CD14-positive monocyte (primary cell): ENCODE measurements at regions not wholly inside any gene's neighbourhood (a gene's known extent, or its start where the extent isn't known, plus 50 kb on each side); places are given as distances from the start of the nearest gene placed in this dataset.

Experiments
- DNase-seq, 3 donors: peaks; one replicate each; pipeline ENCODE4 v3.0.0-alpha.2; 2011 to 2022
- H2AFZ ChIP-seq: 2 replicates; pipeline ENCODE4 v1.6.0; 2012; ENCODE audit warnings: mild to moderate bottlenecking, low read depth, low read length, inconsistent platforms; ENCODE audit not compliant: insufficient read depth, poor library complexity, severe bottlenecking
- H3K27ac ChIP-seq, 2 donors: 1 replicate in 1 of 2; 2 replicates in 1 of 2; pipeline ENCODE4 v1.5.1; 2012 to 2013; ENCODE audit warnings: low read length in 2 of 2, control low read depth in 1 of 2, inconsistent platforms in 1 of 2, low read depth in 1 of 2, mild to moderate bottlenecking in 1 of 2
- H3K27me3 ChIP-seq, 2 donors: one replicate each; pipeline versions ENCODE4 v1.6.0 to v1.6.1; 2011 to 2013; ENCODE audit warnings: low read length in 2 of 2; ENCODE audit not compliant: control insufficient read depth in 2 of 2, insufficient read depth in 2 of 2
- H3K36me3 ChIP-seq, 2 donors: replicated peaks in 1 of 2; 1 replicate in 1 of 2; 2 replicates in 1 of 2; pipeline versions ENCODE4 v1.5.1 to v1.6.1; 2012 to 2013; ENCODE audit warnings: low read length in 2 of 2, control low read depth in 1 of 2, inconsistent platforms in 1 of 2, mild to moderate bottlenecking in 1 of 2; ENCODE audit not compliant: insufficient read depth in 2 of 2, control insufficient read depth in 1 of 2
- H3K4me1 ChIP-seq, 2 donors: 1 replicate in 1 of 2; 2 replicates in 1 of 2; pipeline versions ENCODE4 v1.5.1 to v1.6.1; 2012 to 2013; ENCODE audit warnings: low read length in 2 of 2, control low read depth in 1 of 2, inconsistent platforms in 1 of 2, mild to moderate bottlenecking in 1 of 2, moderate library complexity in 1 of 2; ENCODE audit not compliant: insufficient read depth in 2 of 2, control insufficient read depth in 1 of 2
- H3K4me2 ChIP-seq: replicated peaks from 2 replicates; pipeline ENCODE3; 2012; ENCODE audit warnings: low read length, moderate library complexity, mild to moderate bottlenecking; ENCODE audit not compliant: poor library complexity, severe bottlenecking; ENCODE audit errors: extremely low read depth
- H3K4me3 ChIP-seq, 3 experiments: fragments of 200-600 bp in 1 of 3; sonication (generic) in 1 of 3; replicated peaks in 1 of 3; 1 replicate in 2 of 3; 2 replicates in 1 of 3; pipeline ENCODE4 v1.5.1; 2011 to 2013; ENCODE audit warnings: low read length in 3 of 3, mild to moderate bottlenecking in 3 of 3, control low read depth in 2 of 3, low read depth in 2 of 3, inconsistent platforms in 1 of 3, moderate library complexity in 1 of 3
- H3K79me2 ChIP-seq: 2 replicates; pipeline ENCODE4 v1.6.0; 2012; ENCODE audit warnings: mild to moderate bottlenecking, control low read depth, inconsistent platforms, low read length, moderate library complexity; ENCODE audit not compliant: insufficient read depth
- H3K9ac ChIP-seq: 2 replicates; pipeline ENCODE4 v1.6.0; 2017; ENCODE audit warnings: low read length, mild to moderate bottlenecking; ENCODE audit not compliant: insufficient read depth, poor library complexity, severe bottlenecking
- H3K9me3 ChIP-seq, 2 donors: replicated peaks in 1 of 2; 1 replicate in 1 of 2; 2 replicates in 1 of 2; pipeline versions ENCODE4 v1.5.1 to v1.6.1; 2012 to 2013; ENCODE audit warnings: low read length in 2 of 2, control low read depth in 1 of 2; ENCODE audit not compliant: control insufficient read depth in 1 of 2, insufficient read depth in 1 of 2
- H4K20me1 ChIP-seq: 2 replicates; pipeline ENCODE4 v1.6.0; 2012; ENCODE audit warnings: mild to moderate bottlenecking, low read length, control low read depth, moderate library complexity; ENCODE audit not compliant: insufficient read depth
- H3K27ac Mint-ChIP-seq, 7 donors: one replicate each; pipeline ENCODE4 v1.8.0; 2020; ENCODE audit warnings: mild to moderate bottlenecking in 7 of 7, mixed read lengths in 7 of 7, moderate library complexity in 6 of 7, inconsistent platforms in 2 of 7
- H3K27me3 Mint-ChIP-seq, 3 donors: one replicate each; pipeline ENCODE4 v1.8.0; 2021 to 2022; ENCODE audit warnings: low read depth in 3 of 3, mild to moderate bottlenecking in 3 of 3, mixed read lengths in 3 of 3, moderate library complexity in 3 of 3, inconsistent platforms in 1 of 3
- H3K36me3 Mint-ChIP-seq, 2 donors: one replicate each; pipeline ENCODE4 v1.8.0; 2020; ENCODE audit warnings: mixed read lengths in 2 of 2, inconsistent platforms in 1 of 2, mild to moderate bottlenecking in 1 of 2
- H3K4me1 Mint-ChIP-seq: one replicate; pipeline ENCODE4 v1.8.0; 2020; ENCODE audit warnings: mild to moderate bottlenecking, mixed read lengths
- H3K4me3 Mint-ChIP-seq, 2 donors: one replicate each; pipeline ENCODE4 v1.8.0; 2020; ENCODE audit warnings: mild to moderate bottlenecking in 2 of 2, mixed read lengths in 2 of 2, moderate library complexity in 1 of 2
- H3K9me3 Mint-ChIP-seq, 7 donors: one replicate each; pipeline ENCODE4 v1.8.0; 2020 to 2022; ENCODE audit warnings: mixed read lengths in 7 of 7, mild to moderate bottlenecking in 6 of 7, moderate library complexity in 6 of 7, inconsistent platforms in 2 of 7
- CTCF ChIP-seq: fragments of 200-600 bp; IDR thresholded peaks from one replicate; pipeline ENCODE4 v1.8.0; 2022; ENCODE audit warnings: antibody characterized with exemption, mild to moderate bottlenecking
- WGBS: methylation state at CpG from one replicate; pipeline ENCODE4 v1.1.5; 2013; ENCODE audit warnings: missing lambda C conversion rate; ENCODE audit not compliant: insufficient coverage; 5-methylcytosine and 5-hydroxymethylcytosine counted together
- intact Hi-C, 2 donors: fragments of 100-400 bp; cut with micrococcal nuclease; formaldehyde crosslinking; loops; one replicate each; pipeline versions ENCODE4 v1.15.0 to v1.15.1; 2023

DNA sequence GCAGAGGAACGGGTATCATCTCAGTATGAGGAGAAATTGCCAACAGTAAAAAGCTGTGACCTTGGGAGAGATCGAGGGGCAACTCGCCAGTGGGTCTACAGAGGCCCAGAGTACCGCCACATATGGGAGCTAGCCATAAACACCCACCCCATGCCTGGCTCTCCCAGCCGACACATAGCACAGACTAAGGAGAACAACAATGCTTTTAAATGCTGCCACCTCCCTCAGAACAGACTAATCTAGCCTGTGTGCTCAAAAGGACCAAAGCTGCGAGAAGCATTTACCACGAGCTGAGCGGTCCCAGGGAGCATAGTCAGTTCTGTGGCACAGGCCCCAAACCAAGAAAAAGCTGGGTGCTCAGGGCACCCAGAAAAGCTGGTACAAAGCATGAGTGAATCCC, 73.3 kb downstream of the LSM5 start:
- no peak overlapping the region for H3K4me3 ChIP-seq
- no peak overlapping the region for H3K4me2 ChIP-seq
- Mint-ChIP-seq H3K27me3 (peaks cover 2 to 8% (median 5%) of the 10 kb centered on the region in 3 donors), H3K4me3 (no peak overlapping the region), H3K36me3 (no peaks in the 10 kb centered on the region), H3K27ac (no peak overlapping the region), H3K9me3 (no peaks in the 10 kb centered on the region), H3K4me1 (no peaks in the 10 kb centered on the region)
- H3K79me2 ChIP-seq: no peaks in the 10 kb centered on the region
- no peak overlapping the region for H3K9ac ChIP-seq
- no peaks in the 10 kb centered on the region for H3K36me3 ChIP-seq
- WGBS: 92% methylated on average over 7 of the region's 8 CpGs
- H3K4me1 ChIP-seq: no peaks in the 10 kb centered on the region
- H3K9me3 ChIP-seq: no peaks in the 10 kb centered on the region
- no peak for DNase-seq
- intact Hi-C loops: no loop called here
- H3K27ac ChIP-seq: no peak overlapping the region
- no peak for TF ChIP-seq CTCF
- H2AFZ ChIP-seq: no peak overlapping the region
- no peaks in the 10 kb centered on the region for H3K27me3 ChIP-seq
- H4K20me1 ChIP-seq: no peaks in the 10 kb centered on the region

DNA sequence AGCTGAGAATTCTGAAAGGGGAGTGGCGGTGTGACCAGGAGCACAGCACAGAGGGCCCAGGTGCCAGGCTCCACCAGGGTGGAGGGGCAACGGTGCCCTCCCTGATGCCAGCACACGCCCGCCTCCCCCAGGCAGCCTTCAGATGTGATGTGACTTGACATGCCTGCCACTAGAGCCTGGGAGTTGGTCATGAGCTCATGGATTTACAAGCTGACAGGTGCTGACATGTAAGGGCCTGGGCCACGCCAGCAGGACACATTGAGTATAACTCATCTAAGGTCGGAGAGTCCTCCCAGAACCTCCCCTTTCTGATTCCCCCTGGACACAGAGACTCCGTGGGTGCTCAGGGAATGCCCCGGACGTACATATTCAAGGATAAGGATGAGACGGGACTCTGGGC, 74.2 kb downstream of the LSM5 start:
- Histone ChIP-seq H3K36me3 (no peaks in the 10 kb centered on the region), H3K27me3 (no peaks in the 10 kb centered on the region), H3K4me2 (no peak overlapping the region), H3K27ac (no peak overlapping the region), H4K20me1 (no peaks in the 10 kb centered on the region), H2AFZ (no peak overlapping the region), H3K79me2 (no peaks in the 10 kb centered on the region), H3K9ac (no peak overlapping the region), H3K4me3 (no peak overlapping the region), H3K4me1 (no peaks in the 10 kb centered on the region), H3K9me3 (no peaks in the 10 kb centered on the region)
- WGBS: 79% methylated on average over 6 of the region's 10 CpGs
- no peaks in the 10 kb centered on the region for H3K4me1 Mint-ChIP-seq
- TF ChIP-seq CTCF: no peak
- no peaks in the 10 kb centered on the region for H3K9me3 Mint-ChIP-seq
- intact Hi-C loops: no loop called here
- peaks cover 2 to 6% (median 5%) of the 10 kb centered on the region in 3 donors for H3K27me3 Mint-ChIP-seq
- H3K27ac Mint-ChIP-seq: no peak overlapping the region
- H3K36me3 Mint-ChIP-seq: no peaks in the 10 kb centered on the region
- no peak for DNase-seq
- no peak overlapping the region for H3K4me3 Mint-ChIP-seq
